Omental fat pad (tissue), 3 donors: ENCODE measurements at regions not wholly inside any gene's neighbourhood (a gene's known extent, or its start where the extent isn't known, plus 50 kb on each side); places are given as distances from the start of the nearest gene placed in this dataset.

ENCODE experiments used
- ATAC-seq: fragments of 150-250 bp; one replicate; pipeline ENCODE4 v1.9.1; 2016; ENCODE audit warnings: mild to moderate bottlenecking, moderate library complexity; ENCODE audit not compliant: low FRiP score
- DNase-seq: peaks from one replicate; pipeline ENCODE4 v3.0.0-alpha.2; 2019; ENCODE audit warnings: low spot score
- CTCF ChIP-seq, 3 donors: fragments of 450-650 bp; IDR thresholded peaks; one replicate each; pipeline ENCODE4 v1.5.1; 2016 to 2017; ENCODE audit warnings: antibody characterized with exemption in 3 of 3, mild to moderate bottlenecking in 3 of 3, moderate library complexity in 2 of 3

- TF ChIP-seq CTCF (IDR thresholded peaks at IDR 0.05): no peak
- DNase-seq (no peak), ATAC-seq (no peak)
These were observed 138.8 kb downstream of the NTMT2 start for GRCh38 chr1:170284512-170284911.

- no peak for TF ChIP-seq CTCF (IDR thresholded peaks at IDR 0.05)
- no peak for ATAC-seq
- no peak for DNase-seq
These were observed 139.2 kb downstream of the NTMT2 start for GRCh38 chr1:170284951-170285350.

- ATAC-seq (no peak), DNase-seq (no peak)
- TF ChIP-seq CTCF (IDR thresholded peaks at IDR 0.05): no peak
These were observed 142.4 kb downstream of the NTMT2 start for GRCh38 chr1:170288155-170288554.

GRCh38 chr1:170290276-170290675 lies 144.5 kb downstream of the NTMT2 start:
- no peak for TF ChIP-seq CTCF (IDR thresholded peaks at IDR 0.05)
- DNase-seq (no peak), ATAC-seq (no peak)

- DNase-seq (no peak), ATAC-seq (no peak)
- no peak for TF ChIP-seq CTCF (IDR thresholded peaks at IDR 0.05)
These were observed 145.2 kb downstream of the NTMT2 start for GRCh38 chr1:170290991-170291390.

GRCh38 chr1:170291516-170291915 lies 145.8 kb downstream of the NTMT2 start:
- TF ChIP-seq CTCF (IDR thresholded peaks at IDR 0.05): no peak

GRCh38 chr1:170296211-170296610 lies 150.5 kb downstream of the NTMT2 start:
- no peak for TF ChIP-seq CTCF (IDR thresholded peaks at IDR 0.05)
- DNase-seq (no peak), ATAC-seq (no peak)

More at GRCh38 chr1:170291516-170291915, 145.8 kb downstream of the NTMT2 start:
- DNase-seq (no peak), ATAC-seq (no peak)
